Muscle layer of duodenum (tissue), 2 donors: ENCODE measurements at regions not wholly inside any gene's neighbourhood (a gene's known extent, or its start where the extent isn't known, plus 50 kb on each side); places are given as distances from the start of the nearest gene placed in this dataset.

Experiments
- H3K27ac ChIP-seq: one replicate; pipeline ENCODE4 v1.7.0; 2013; ENCODE audit warnings: mild to moderate bottlenecking, low read length
- H3K27me3 ChIP-seq: one replicate; pipeline ENCODE4 v1.7.0; 2013; ENCODE audit warnings: low read depth, mild to moderate bottlenecking, control low read depth, low read length
- H3K36me3 ChIP-seq, 2 donors: one replicate each; pipeline ENCODE4 v1.7.0; 2013; ENCODE audit warnings: low read length in 2 of 2, control low read depth in 1 of 2, mild to moderate bottlenecking in 1 of 2; ENCODE audit not compliant: insufficient read depth in 2 of 2, control insufficient read depth in 1 of 2
- H3K4me1 ChIP-seq, 2 donors: one replicate each; pipeline ENCODE4 v1.7.0; 2013; ENCODE audit warnings: low read length in 2 of 2, mild to moderate bottlenecking in 2 of 2, control low read depth in 1 of 2, moderate library complexity in 1 of 2; ENCODE audit not compliant: insufficient read depth in 2 of 2, control insufficient read depth in 1 of 2
- H3K4me3 ChIP-seq, 2 donors: one replicate each; pipeline ENCODE4 v1.7.0; 2013; ENCODE audit warnings: low read length in 2 of 2, low read depth in 1 of 2, mild to moderate bottlenecking in 1 of 2
- H3K9me3 ChIP-seq, 2 donors: one replicate each; pipeline ENCODE4 v1.7.0; 2013; ENCODE audit warnings: low read length in 2 of 2, control low read depth in 1 of 2, mild to moderate bottlenecking in 1 of 2; ENCODE audit not compliant: control insufficient read depth in 1 of 2
- donor health status: healthy.

DNA sequence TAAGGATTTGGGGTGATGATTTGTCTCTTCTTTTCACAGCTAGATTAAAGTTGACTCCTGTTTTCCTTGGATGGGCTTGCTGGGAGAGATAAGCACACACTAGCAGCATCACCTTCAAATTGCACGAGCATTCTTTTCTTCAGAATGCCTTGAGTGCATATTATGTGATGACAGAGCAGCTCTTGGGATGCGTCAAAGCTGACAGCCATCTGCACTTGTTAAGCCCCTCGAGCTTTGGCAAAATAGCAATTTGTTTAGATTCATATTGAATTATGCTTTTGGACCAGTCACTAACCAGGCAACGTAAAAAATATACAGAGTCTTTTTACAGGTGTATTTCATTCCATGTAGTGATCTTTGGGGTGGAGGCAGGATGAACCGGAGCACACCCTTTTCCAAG lies 407.0 kb downstream of the FUT8 start:
- Histone ChIP-seq H3K4me3 (no peak overlapping the region), H3K4me1 (no peaks in the 10 kb centered on the region)

GRCh38 chr14:65821224-65821753 lies 408.8 kb downstream of the FUT8 start:
- Histone ChIP-seq H3K4me1 (no peaks in the 10 kb centered on the region), H3K36me3 (no peaks in the 10 kb centered on the region), H3K27me3 (no peaks in the 10 kb centered on the region), H3K9me3 (no peaks in the 10 kb centered on the region), H3K27ac (no peak overlapping the region), H3K4me3 (no peak overlapping the region)

More for the DNA sequence above, 407.0 kb downstream of the FUT8 start:
- no peaks in the 10 kb centered on the region for H3K9me3 ChIP-seq
- no peak overlapping the region for H3K27ac ChIP-seq
- H3K27me3 ChIP-seq = no peaks in the 10 kb centered on the region
- no peaks in the 10 kb centered on the region for H3K36me3 ChIP-seq

- Histone ChIP-seq H3K4me3 (no peak overlapping the region), H3K9me3 (no peaks in the 10 kb centered on the region), H3K36me3 (no peaks in the 10 kb centered on the region), H3K4me1 (no peaks in the 10 kb centered on the region), H3K27ac (no peak overlapping the region), H3K27me3 (no peaks in the 10 kb centered on the region)
These were observed 411.9 kb downstream of the FUT8 start for GRCh38 chr14:65824285-65824977.

GRCh38 chr14:65824978-65825299 lies 412.4 kb downstream of the FUT8 start:
- H3K36me3 ChIP-seq = no peaks in the 10 kb centered on the region
- H3K27me3 ChIP-seq = no peaks in the 10 kb centered on the region
- H3K4me1 ChIP-seq = no peaks in the 10 kb centered on the region
- no peak overlapping the region for H3K27ac ChIP-seq
- H3K9me3 ChIP-seq = no peaks in the 10 kb centered on the region
- H3K4me3 ChIP-seq = no peak overlapping the region

GRCh38 chr14:65826946-65827345 lies 414.4 kb downstream of the FUT8 start:
- Histone ChIP-seq H3K9me3 (no peaks in the 10 kb centered on the region), H3K4me3 (no peak overlapping the region), H3K27me3 (no peaks in the 10 kb centered on the region), H3K4me1 (no peaks in the 10 kb centered on the region), H3K36me3 (no peaks in the 10 kb centered on the region), H3K27ac (no peak overlapping the region)

- no peaks in the 10 kb centered on the region for H3K27me3 ChIP-seq
These were observed 415.0 kb downstream of the FUT8 start for GRCh38 chr14:65827520-65827919.

GRCh38 chr14:65828396-65828795 lies 415.9 kb downstream of the FUT8 start:
- Histone ChIP-seq H3K36me3 (no peaks in the 10 kb centered on the region), H3K4me3 (no peak overlapping the region), H3K27me3 (no peaks in the 10 kb centered on the region), H3K27ac (no peak overlapping the region), H3K9me3 (no peaks in the 10 kb centered on the region), H3K4me1 (no peaks in the 10 kb centered on the region)

More at GRCh38 chr14:65827520-65827919, 415.0 kb downstream of the FUT8 start:
- H3K4me3 ChIP-seq = no peak overlapping the region
- no peaks in the 10 kb centered on the region for H3K9me3 ChIP-seq
- H3K4me1 ChIP-seq = no peaks in the 10 kb centered on the region
- H3K36me3 ChIP-seq = no peaks in the 10 kb centered on the region
- no peak overlapping the region for H3K27ac ChIP-seq

- H3K36me3 ChIP-seq = no peaks in the 10 kb centered on the region
- H3K4me3 ChIP-seq = no peak overlapping the region
These were observed 420.1 kb downstream of the FUT8 start for GRCh38 chr14:65832431-65833266.

GRCh38 chr14:65833267-65833880 lies 420.8 kb downstream of the FUT8 start:
- H3K36me3 ChIP-seq = no peaks in the 10 kb centered on the region
- no peak overlapping the region for H3K27ac ChIP-seq
- H3K27me3 ChIP-seq = no peaks in the 10 kb centered on the region
- H3K4me1 ChIP-seq = no peaks in the 10 kb centered on the region
- H3K4me3 ChIP-seq = no peak overlapping the region
- no peaks in the 10 kb centered on the region for H3K9me3 ChIP-seq

More at GRCh38 chr14:65832431-65833266, 420.1 kb downstream of the FUT8 start:
- Histone ChIP-seq H3K9me3 (no peaks in the 10 kb centered on the region), H3K4me1 (no peaks in the 10 kb centered on the region), H3K27me3 (no peaks in the 10 kb centered on the region), H3K27ac (no peak overlapping the region)

GRCh38 chr14:65834051-65834450 lies 421.5 kb downstream of the FUT8 start:
- Histone ChIP-seq H3K36me3 (no peaks in the 10 kb centered on the region), H3K27me3 (no peaks in the 10 kb centered on the region), H3K4me3 (no peak overlapping the region), H3K9me3 (no peaks in the 10 kb centered on the region), H3K27ac (no peak overlapping the region), H3K4me1 (no peaks in the 10 kb centered on the region)

DNA sequence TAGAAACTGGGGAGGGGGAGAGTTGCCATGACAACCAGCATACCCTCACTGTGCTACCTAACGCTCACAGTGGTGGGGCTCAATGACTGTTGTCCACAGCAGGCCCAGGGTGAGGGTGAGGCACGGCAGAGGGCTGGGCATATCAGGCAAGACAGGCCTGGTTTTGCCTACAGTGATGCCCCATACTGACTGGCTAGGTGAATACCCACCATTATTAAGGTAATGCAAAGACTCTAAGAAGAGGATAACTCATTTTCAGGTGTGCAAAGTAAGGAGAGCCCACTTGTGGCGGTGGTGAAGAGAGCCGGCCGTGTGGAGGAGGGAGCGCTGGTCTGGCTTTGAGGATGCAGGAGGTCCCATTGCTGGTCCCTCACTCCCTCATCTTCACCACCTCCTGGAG lies 422.3 kb downstream of the FUT8 start:
- Histone ChIP-seq H3K27me3 (no peaks in the 10 kb centered on the region), H3K9me3 (no peaks in the 10 kb centered on the region), H3K36me3 (no peaks in the 10 kb centered on the region), H3K4me3 (no peak overlapping the region), H3K4me1 (no peaks in the 10 kb centered on the region), H3K27ac (no peak overlapping the region)
